ENCODE measurements at regions not wholly inside any gene's neighbourhood (a gene's known extent, or its start where the extent isn't known, plus 50 kb on each side); places are given as distances from the start of the nearest gene placed in this dataset.

DNA sequence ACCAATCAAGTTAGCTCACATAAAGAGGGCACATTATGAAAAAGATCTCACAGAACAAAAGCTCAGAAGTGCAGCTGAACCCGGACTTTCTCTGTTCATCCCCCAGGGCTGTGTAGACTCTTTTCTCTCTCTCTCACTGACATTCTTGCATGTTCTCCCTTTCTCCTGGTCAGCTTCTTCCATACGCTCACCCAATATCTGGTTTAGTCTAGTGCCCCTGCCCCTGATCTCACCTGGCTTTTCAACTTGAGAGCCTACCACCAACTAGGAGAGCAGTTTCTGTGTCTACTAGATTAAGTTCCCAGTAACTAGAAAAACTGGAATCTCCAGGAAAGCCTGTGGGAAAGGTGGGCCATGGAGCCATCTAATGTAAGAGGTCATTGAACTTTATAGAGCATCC is 126.9 kb upstream of the GRIK3 start:
- H3K36me3 ChIP-seq (replicated peaks): no peaks in the 10 kb centered on the region
- no peak overlapping the region for H3K27ac ChIP-seq
- DNase-seq: no peak
- no peak overlapping the region for H3K4me3 ChIP-seq (ENCODE audit: low read depth, low read length)
- in situ Hi-C loops (cut with HindIII; ENCODE audit: low pct_ligation_motif_present, low sequenced_read_pairs): no loop called here
- TF ChIP-seq, protein P1, sequence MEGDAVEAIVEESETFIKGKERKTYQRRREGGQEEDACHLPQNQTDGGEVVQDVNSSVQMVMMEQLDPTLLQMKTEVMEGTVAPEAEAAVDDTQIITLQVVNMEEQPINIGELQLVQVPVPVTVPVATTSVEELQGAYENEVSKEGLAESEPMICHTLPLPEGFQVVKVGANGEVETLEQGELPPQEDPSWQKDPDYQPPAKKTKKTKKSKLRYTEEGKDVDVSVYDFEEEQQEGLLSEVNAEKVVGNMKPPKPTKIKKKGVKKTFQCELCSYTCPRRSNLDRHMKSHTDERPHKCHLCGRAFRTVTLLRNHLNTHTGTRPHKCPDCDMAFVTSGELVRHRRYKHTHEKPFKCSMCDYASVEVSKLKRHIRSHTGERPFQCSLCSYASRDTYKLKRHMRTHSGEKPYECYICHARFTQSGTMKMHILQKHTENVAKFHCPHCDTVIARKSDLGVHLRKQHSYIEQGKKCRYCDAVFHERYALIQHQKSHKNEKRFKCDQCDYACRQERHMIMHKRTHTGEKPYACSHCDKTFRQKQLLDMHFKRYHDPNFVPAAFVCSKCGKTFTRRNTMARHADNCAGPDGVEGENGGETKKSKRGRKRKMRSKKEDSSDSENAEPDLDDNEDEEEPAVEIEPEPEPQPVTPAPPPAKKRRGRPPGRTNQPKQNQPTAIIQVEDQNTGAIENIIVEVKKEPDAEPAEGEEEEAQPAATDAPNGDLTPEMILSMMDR (IDR thresholded peaks at IDR 0.05; ENCODE audit: low read depth, low read length, missing control alignments): no peak
- H3K27me3 ChIP-seq (replicated peaks): no peaks in the 10 kb centered on the region

DNA sequence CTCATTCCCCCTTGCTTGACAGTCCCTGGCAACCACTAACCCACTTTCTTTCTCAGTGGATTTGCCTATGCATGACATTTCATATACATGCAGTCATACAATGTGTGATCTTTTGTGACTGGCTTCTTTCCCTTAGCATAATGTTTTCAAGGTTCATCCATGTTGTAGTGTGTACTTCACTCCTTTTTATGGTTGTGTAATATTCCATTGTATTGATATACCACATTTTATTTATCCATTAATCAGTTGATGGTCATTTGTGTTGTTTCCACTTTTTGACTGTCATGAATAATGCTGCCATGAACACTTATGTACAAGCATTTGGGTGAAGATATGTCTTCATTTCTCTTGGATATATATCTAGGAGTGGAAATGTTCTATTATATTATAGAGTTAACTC is 127.7 kb upstream of the GRIK3 start:
- in situ Hi-C loops (cut with HindIII; ENCODE audit: low pct_ligation_motif_present, low sequenced_read_pairs): no loop called here
- Histone ChIP-seq H3K27me3 (replicated peaks) (no peaks in the 10 kb centered on the region), H3K27ac (no peak overlapping the region), H3K36me3 (replicated peaks) (no peaks in the 10 kb centered on the region), H3K4me3 (ENCODE audit: low read depth, low read length) (no peak overlapping the region)
- TF ChIP-seq, protein P1 (IDR thresholded peaks at IDR 0.05; ENCODE audit: low read depth, low read length, missing control alignments): no peak
- no peak for DNase-seq

DNA sequence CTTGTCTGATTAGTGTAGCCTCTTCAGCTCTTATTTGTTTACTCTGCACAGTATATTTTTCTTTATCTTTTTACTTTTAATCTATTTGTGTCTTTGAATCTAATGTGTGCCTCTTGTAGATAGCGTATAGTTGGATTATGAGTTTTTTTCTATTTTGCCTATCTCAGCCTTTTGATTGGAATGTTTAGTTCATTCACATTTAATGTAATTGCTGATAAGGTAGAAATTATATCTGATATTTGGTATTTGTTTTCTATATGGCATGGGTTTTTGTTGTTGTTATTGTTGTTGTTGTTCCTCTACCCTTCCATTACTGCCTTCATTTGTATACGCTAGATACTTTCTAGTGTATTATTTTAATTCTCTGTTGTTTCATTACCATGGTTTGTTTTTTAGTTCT is 131.7 kb upstream of the GRIK3 start:
- TF ChIP-seq, protein P1 (IDR thresholded peaks at IDR 0.05; ENCODE audit: low read depth, low read length, missing control alignments): no peak
- in situ Hi-C loops (cut with HindIII; ENCODE audit: low pct_ligation_motif_present, low sequenced_read_pairs): no loop called here

DNA sequence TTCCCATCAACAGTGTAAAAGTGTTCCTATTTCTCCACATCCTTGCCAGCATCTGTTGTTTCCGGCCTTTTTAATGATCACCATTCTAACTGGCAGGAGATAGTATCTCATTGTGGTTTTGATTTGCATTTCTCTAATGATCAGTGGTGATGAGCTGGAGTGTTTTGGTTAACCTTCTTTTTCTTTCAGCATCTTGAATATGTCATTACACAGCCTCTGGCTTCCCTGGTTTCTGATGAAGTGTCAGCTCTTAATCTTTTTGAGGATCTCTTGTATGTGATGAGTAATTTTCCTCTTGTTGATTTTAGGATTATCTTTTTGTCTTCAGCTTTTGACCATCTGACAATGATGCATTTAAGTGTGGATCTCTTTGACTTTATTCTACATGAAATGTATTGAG is 133.2 kb upstream of the GRIK3 start:
- TF ChIP-seq, protein P1 (IDR thresholded peaks at IDR 0.05; ENCODE audit: low read depth, low read length, missing control alignments): no peak
- Histone ChIP-seq H3K27ac (no peak overlapping the region), H3K36me3 (replicated peaks) (no peaks in the 10 kb centered on the region), H3K4me3 (ENCODE audit: low read depth, low read length) (no peak overlapping the region), H3K27me3 (replicated peaks) (no peaks in the 10 kb centered on the region)
- in situ Hi-C loops (cut with HindIII; ENCODE audit: low pct_ligation_motif_present, low sequenced_read_pairs): no loop called here
- DNase-seq: no peak

More for the DNA sequence above, 131.7 kb upstream of the GRIK3 start:
- Histone ChIP-seq H3K27me3 (replicated peaks) (no peaks in the 10 kb centered on the region), H3K27ac (no peak overlapping the region), H3K4me3 (ENCODE audit: low read depth, low read length) (no peak overlapping the region), H3K36me3 (replicated peaks) (no peaks in the 10 kb centered on the region)
- no peak for DNase-seq

DNA sequence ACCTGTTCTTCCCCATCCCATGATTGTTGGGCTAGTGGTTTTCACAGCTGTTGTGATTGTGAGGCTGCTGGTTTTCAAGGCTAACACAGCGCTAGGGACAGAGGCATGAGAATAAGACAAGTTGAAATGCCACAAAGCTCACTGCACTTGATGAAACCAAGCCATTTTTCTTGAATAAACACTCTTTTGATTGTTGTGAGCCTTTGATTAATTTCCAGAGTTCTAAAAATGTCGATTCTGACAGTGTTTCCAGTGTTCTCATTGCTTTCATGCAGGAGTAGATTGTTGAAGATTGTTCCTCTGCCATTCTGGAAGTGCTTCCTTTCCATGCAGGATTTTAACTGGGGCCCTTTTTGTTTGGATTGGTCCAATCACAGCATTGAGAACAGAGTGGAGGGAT is 134.9 kb upstream of the GRIK3 start:
- TF ChIP-seq, protein P1 (IDR thresholded peaks at IDR 0.05; ENCODE audit: low read depth, low read length, missing control alignments): no peak
- no peak for DNase-seq
- H3K36me3 ChIP-seq (replicated peaks): no peaks in the 10 kb centered on the region
- H3K27me3 ChIP-seq (replicated peaks): no peaks in the 10 kb centered on the region
- H3K4me3 ChIP-seq (ENCODE audit: low read depth, low read length): no peak overlapping the region
- H3K27ac ChIP-seq: no peak overlapping the region
- in situ Hi-C loops (cut with HindIII; ENCODE audit: low pct_ligation_motif_present, low sequenced_read_pairs): no loop called here

DNA sequence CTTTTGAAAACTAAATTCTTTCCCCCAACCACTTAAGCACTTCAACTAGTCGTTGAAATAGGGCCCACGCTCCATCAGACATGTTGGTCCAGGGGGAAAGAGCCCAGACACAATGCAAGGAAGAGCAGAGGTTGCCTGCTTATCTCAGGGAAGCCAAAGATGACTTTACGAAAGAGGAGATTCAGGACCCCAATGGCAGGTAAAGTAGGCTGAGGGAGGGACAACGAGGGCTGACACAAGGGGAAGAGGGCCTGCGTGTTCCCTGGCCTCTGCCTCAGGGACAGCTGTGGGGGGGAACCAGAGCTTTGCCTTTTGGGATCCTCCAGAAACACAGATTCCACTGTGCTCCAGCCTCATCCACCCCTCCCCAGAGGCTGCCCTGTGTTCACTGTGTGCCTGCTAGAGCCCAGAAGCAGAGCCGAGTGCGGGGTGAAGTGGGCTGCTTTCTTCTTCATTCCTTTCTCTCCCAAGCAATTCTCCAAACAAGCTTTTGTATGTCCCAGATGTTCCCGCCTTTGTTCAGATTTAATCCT is 135.5 kb upstream of the GRIK3 start:
- H3K4me3 ChIP-seq (ENCODE audit: low read depth, low read length): no peak overlapping the region
- in situ Hi-C loops (cut with HindIII; ENCODE audit: low pct_ligation_motif_present, low sequenced_read_pairs): no loop called here
- TF ChIP-seq, protein P1 (IDR thresholded peaks at IDR 0.05; ENCODE audit: low read depth, low read length, missing control alignments): no peak
- no peak for DNase-seq
- H3K27me3 ChIP-seq (replicated peaks): no peaks in the 10 kb centered on the region
- H3K27ac ChIP-seq: no peak overlapping the region
- H3K36me3 ChIP-seq (replicated peaks): no peaks in the 10 kb centered on the region

All from brain microvascular endothelial cell (primary cell).